ENCODE measurements at regions not wholly inside any gene's neighbourhood (a gene's known extent, or its start where the extent isn't known, plus 50 kb on each side); places are given as distances from the start of the nearest gene placed in this dataset.

DNA sequence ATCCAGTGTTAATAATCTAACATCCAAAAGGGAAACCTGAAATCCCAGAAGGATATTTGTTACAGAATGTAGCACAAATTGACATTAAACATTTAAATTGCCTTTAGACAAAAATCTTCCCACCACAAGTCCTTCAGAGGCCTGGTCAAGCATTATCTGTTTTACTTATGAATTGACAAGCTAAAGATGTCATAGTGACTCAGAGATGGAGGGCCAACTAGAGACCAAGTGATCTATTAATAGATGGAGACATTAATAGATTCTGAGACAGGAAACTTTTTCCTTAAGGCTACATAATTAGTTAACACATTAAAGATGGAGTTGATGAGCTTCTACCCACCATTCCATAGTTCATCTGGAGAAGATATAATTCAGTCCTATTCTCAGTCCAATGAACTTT is 526.2 kb downstream of the IRS1 start:
- TF ChIP-seq, protein P1, sequence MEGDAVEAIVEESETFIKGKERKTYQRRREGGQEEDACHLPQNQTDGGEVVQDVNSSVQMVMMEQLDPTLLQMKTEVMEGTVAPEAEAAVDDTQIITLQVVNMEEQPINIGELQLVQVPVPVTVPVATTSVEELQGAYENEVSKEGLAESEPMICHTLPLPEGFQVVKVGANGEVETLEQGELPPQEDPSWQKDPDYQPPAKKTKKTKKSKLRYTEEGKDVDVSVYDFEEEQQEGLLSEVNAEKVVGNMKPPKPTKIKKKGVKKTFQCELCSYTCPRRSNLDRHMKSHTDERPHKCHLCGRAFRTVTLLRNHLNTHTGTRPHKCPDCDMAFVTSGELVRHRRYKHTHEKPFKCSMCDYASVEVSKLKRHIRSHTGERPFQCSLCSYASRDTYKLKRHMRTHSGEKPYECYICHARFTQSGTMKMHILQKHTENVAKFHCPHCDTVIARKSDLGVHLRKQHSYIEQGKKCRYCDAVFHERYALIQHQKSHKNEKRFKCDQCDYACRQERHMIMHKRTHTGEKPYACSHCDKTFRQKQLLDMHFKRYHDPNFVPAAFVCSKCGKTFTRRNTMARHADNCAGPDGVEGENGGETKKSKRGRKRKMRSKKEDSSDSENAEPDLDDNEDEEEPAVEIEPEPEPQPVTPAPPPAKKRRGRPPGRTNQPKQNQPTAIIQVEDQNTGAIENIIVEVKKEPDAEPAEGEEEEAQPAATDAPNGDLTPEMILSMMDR (IDR thresholded peaks at IDR 0.05; ENCODE audit: borderline replicate concordance, extremely low read depth, low read length, poor library complexity, severe bottlenecking) = no peak
- TF ChIP-seq EZH2 (IDR thresholded peaks at IDR 0.05; ENCODE audit: borderline replicate concordance, low read depth, low read length, severe bottlenecking) = no peak
